Fibroblast of the aortic adventitia (primary cell): ENCODE measurements at regions not wholly inside any gene's neighbourhood (a gene's known extent, or its start where the extent isn't known, plus 50 kb on each side); places are given as distances from the start of the nearest gene placed in this dataset.

Experiments used
- DNase-seq: peaks from one replicate; pipeline ENCODE4 v3.0.0-alpha.2; 2010; ENCODE audit warnings: low read depth
- H3K4me3 ChIP-seq: 2 replicates; pipeline ENCODE4 v1.5.1; 2011; ENCODE audit warnings: low read depth, mild to moderate bottlenecking, control low read depth, low read length, moderate library complexity
- TF ChIP-seq, protein P1 (sequence below): IDR thresholded peaks from 2 replicates; pipeline ENCODE4 v1.5.1; 2011; ENCODE audit warnings: mild to moderate bottlenecking, low read length, control low read depth, inconsistent platforms; ENCODE audit not compliant: insufficient read depth

DNA sequence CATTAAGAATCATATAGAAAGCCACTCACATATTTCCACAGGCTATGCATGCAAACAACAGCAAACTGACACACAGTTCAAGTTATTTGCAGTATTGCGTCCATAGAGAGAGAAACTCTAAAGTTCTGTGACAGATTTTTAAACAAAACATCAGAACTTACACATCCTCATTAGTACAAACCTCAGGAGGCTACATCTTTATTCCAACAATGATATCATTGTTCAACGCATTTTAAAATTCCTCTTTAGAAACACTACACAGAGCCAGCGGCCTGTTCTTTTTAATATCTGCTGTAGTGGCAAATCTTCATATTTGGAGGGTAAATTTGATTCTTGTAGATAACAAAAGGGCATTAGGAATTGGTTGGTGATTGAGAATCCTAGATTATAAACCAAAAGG is 55.9 kb upstream of the NFE2L3 start:
- DNase-seq: no peak
- TF ChIP-seq, protein P1, sequence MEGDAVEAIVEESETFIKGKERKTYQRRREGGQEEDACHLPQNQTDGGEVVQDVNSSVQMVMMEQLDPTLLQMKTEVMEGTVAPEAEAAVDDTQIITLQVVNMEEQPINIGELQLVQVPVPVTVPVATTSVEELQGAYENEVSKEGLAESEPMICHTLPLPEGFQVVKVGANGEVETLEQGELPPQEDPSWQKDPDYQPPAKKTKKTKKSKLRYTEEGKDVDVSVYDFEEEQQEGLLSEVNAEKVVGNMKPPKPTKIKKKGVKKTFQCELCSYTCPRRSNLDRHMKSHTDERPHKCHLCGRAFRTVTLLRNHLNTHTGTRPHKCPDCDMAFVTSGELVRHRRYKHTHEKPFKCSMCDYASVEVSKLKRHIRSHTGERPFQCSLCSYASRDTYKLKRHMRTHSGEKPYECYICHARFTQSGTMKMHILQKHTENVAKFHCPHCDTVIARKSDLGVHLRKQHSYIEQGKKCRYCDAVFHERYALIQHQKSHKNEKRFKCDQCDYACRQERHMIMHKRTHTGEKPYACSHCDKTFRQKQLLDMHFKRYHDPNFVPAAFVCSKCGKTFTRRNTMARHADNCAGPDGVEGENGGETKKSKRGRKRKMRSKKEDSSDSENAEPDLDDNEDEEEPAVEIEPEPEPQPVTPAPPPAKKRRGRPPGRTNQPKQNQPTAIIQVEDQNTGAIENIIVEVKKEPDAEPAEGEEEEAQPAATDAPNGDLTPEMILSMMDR: no peak

DNA sequence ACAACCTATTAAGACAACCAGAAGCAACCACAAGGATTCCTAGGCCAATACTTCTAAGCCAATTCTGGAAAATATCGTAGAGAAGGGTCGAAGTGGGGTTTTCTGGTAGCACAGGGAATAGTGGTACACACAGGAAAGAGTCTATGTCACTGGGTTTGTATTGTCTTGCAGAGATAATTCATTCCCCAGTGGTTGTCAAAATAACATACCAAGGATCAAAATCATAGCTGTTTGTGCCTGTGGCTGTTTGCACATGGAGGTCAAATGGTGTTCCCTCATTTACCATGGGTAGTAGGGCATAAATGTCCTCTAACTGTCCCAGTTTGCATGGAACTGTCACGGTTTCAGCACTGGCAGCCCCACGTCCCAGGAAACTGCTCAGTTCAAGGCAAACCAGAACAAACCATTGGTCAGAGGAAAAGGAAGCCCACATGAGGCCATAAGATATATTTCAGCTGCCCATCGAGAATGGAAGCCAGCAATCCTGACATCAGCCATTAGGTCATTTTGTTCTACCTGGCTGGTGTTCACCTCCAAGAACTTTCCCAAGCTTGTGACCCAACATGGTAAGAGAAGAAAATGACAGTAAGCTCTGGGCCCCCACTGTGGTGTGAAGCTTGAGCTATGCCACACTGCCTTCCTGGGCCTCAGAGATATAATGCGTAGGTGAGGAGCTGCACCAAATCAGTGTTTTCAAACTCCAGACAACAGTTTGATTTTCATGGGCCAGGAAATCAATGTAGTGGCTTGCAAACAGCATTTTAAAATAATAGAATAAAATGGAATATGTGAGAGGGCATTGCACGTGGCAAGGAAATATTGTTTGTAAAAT is 53.9 kb upstream of the NFE2L3 start:
- H3K4me3 ChIP-seq: no peak overlapping the region
- DNase-seq: no peak
- TF ChIP-seq, protein P1: no peak

More for the DNA sequence above, 55.9 kb upstream of the NFE2L3 start:
- no peak overlapping the region for H3K4me3 ChIP-seq

- no peak for DNase-seq
- no peak overlapping the region for H3K4me3 ChIP-seq
- TF ChIP-seq, protein P1: no peak
These were observed 52.8 kb upstream of the NFE2L3 start for GRCh38 chr7:26099236-26099635.

DNA sequence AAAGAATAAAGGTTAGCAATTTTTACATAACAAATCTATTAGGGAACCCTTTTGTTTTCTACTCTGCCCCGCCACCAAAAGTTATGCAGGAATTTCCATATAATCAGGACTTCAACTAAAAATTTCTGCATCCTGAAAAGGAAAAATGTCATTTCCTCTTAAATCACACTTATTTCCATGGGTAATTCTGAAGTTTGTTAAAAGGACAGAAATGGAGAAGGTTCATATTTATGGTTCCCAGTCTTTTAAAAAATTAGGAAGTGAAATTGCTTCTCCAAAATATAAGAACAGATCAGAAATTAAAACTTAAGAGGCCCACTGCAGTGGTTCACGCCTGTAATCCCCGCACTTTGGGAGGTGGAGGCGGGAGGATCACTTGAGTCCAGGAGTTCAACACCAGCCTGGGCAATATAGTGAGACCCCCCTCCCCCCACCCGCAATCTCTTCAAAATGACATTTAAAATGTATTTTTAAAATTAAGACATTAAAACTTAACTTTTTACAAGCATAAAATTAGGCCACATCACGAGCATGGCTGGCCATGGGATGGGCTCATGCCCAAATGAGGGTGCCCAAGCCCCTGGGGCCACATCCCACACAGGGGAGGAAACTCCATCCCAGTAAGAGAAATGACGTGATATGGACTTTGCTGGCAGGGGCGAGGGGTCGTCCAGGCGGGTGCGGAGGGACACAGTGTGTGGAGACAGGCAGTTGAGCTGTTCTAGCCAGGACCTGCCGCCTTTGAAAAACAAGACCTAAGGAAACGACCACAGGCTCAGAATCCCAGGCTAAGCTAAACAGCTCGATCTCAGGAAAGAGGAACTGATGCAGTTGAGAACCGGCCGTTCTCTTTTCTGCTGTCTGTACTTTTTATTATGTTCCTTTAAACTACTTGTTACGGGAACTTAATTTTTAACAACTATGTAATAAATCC is 51.3 kb upstream of the NFE2L3 start:
- no peak overlapping the region for H3K4me3 ChIP-seq
- DNase-seq: no peak
- TF ChIP-seq, protein P1: no peak

DNA sequence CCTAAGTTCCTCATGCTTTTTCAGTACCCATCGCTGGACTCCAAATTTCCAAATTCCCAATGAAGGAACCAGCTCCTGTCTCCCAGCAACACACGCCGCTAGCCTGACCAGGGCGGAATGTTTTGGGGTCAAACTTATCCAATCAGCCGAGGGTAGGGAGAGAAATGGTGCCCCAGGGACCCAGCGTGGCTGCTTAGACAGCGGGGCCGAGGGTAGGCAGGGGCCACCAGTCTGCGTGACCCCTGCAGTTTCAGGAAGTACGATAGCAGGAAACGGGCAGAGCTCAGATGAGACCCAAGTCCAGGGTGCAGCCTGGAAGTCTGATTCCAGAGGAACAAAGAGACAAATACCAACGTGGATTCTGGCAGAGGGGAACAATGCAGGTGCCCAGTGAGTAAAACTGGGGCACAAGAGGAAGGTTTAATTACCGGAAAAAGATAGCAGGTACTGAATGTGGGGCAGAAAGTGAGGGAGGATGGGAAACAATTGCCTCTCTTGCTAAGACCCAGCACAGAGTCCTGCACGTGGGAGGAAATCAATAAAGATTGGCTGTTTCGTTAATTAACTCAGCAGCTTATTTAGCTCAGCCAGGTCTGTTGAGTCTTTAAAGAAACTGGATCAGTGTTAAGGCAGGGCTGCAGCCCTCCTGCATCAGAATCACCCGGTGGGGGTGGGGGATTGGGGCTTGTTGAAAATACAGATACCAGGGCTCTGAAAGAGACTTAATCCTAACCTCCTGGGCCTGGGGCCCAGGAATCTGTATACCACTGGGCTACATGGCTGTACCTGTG is 50.4 kb upstream of the NFE2L3 start:
- H3K4me3 ChIP-seq: no peak overlapping the region
- DNase-seq: no peak
- TF ChIP-seq, protein P1: no peak

GRCh38 chr7:26102176-26102575 is 49.8 kb upstream of the NFE2L3 start:
- no peak overlapping the region for H3K4me3 ChIP-seq
- no peak for DNase-seq
- TF ChIP-seq, protein P1: no peak
